ENCODE measurements at regions not wholly inside any gene's neighbourhood (a gene's known extent, or its start where the extent isn't known, plus 50 kb on each side); places are given as distances from the start of the nearest gene placed in this dataset.
A peak's percentile ranks its signal among the peaks of the same experiment; 100 is the strongest.

DNA sequence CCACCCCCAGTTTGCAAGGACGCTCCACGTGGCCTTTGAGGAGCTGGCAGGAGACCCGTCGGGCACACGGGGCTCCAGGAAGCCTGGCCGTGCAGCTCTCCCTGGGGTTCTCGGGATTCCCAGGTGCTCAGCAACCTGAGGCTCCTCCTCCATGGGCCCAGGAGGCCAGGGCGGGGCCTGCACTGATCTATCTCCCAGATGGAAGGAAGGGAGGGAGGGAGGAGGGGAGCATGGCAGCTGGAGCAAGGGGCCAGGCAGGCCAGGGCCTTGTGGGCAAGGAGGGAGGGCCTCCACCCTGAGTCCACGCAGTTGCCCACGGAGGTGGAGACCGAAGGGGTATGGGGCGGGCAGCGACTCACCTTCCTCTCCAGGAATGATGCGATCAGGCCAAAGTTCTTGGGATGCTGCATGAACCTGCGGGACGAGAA, 127.3 kb downstream of the RFLNA start:
- Histone ChIP-seq H3K4me2 (peak overlapping the region in 10 of 11 experiments; percentile 5 to 85 (median 60); a peak in 17 of 22 replicates), H3K4me1 (peaks cover 7 to 67% (median 58%) of the 10 kb centered on the region in 10 experiments), H3K4me3 (no peak overlapping the region), H3K9me3 (replicated peaks in 1 of 11) (peaks cover 0 to 9% (median 0%) of the 10 kb centered on the region in 11 experiments; a peak in 3 of 22 replicates), H3K9ac (peak overlapping the region in 7 of 11 experiments; percentile 3 to 62 (median 30); a peak in 5 of 22 replicates), H3K27ac (peak overlapping the region in 4 of 11 experiments; percentile 2 to 49 (median 24); a peak in 1 of 22 replicates), H4K20me1 (peaks cover 3 to 100% (median 64%) of the 10 kb centered on the region in 11 experiments; a peak in 19 of 22 replicates), H3K36me3 (peaks cover 52 to 100% (median 89%) of the 10 kb centered on the region in 11 experiments), H3K27me3 (no peaks in the 10 kb centered on the region)
- TF ChIP-seq Cebpa-rat (IDR thresholded peaks at IDR 0.05), result no peak

DNA sequence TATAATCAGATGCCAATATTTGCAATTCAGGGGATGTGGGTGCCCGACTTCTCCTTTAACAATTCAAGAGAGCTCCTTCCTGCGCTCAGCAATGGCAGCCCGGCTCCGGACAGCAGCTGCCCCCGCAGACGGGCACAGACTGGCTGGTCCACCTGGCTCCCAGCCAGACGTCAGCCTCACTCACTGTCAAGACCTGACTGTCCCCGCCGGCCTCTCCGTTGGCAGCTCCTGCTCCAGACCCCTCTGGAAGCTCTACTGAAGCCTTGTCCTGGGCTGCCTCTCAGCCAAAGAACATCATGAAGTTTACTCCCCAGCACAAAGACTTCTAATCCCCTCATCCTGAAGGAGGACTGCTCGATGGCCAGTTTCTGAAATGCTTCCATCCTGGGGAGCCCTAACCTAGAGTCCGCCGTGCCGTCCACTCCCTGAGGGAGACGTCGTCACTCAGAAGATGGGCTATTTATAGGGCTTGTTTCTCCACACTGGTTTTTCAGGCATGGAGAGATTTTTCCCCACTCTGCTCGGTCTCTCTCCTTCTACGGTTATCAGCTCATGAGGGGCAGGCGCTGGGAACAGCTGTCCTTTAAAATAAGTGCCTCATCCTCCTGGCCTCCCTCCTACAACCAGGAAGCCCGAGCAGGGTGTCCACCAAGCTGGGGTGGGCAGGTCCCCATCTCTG, 126.2 kb downstream of the RFLNA start:
- Histone ChIP-seq H3K36me3 (peaks cover 48 to 100% (median 89%) of the 10 kb centered on the region in 11 experiments), H3K4me2 (peak overlapping the region in 8 of 11 experiments; percentile 47 to 85 (median 66); a peak in 16 of 22 replicates), H3K9ac (peak overlapping the region in 5 of 11 experiments; percentile 12 to 62 (median 47); a peak in 9 of 22 replicates), H4K20me1 (peaks cover 3 to 100% (median 64%) of the 10 kb centered on the region in 11 experiments; a peak in 19 of 22 replicates), H3K27me3 (no peaks in the 10 kb centered on the region), H3K4me3 (no peak overlapping the region), H3K27ac (peak overlapping the region in 4 of 11 experiments; percentile 24 to 49 (median 46); a peak in 8 of 22 replicates), H3K4me1 (peaks cover 0 to 63% (median 55%) of the 10 kb centered on the region in 10 experiments; a peak in 18 of 20 replicates), H3K9me3 (replicated peaks in 1 of 11) (peaks cover 0 to 9% (median 0%) of the 10 kb centered on the region in 11 experiments; a peak in 3 of 22 replicates)
- no peak for TF ChIP-seq Cebpa-rat (IDR thresholded peaks at IDR 0.05)

DNA sequence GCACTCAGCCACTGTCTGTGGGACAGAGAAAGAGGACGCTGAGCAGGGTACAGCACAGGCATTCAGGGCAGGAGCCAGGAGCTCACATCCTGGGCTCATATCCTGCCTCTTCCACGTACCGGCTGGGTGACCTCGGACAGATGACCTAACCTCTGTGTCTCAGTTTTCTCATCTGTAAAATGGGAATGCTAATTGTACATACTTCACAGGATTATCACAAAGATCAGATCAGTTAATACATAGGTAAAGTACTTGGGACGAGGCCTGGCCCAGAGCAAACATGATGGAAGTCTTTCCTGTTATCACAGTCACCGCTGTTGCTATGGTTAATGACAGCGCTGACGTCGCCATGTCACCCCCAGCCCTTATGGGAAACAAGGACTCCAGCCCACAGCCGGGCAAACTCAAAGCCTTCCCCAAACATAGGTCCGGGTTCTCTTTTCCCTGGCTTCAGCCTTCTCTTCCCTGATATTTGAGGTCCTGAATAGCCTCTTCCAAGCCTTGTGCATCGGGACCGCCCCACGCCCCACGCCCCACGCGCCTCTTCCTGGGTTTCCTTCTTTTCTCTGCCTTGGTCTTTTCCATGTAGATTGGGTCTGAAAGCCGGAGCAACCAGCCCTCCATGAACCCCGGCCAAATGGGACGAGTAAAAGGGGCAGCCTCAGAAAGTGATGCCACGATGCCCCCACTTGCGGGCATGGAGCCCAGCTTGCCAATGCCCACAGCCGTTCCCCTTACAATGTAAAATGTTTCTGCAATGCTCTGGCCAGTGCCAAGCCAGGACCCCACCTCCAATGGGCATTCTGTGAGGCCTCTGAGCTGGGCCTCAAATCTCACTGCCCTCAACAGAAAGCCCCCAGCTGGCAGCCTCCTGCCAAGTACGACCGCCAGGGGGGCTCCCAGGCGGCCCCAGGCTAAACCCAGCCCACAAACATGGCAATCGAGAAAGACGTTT, 125.4 kb downstream of the RFLNA start:
- Histone ChIP-seq H3K9me3 (replicated peaks in 1 of 11) (peaks cover 0 to 9% (median 0%) of the 10 kb centered on the region in 11 experiments; a peak in 3 of 22 replicates), H4K20me1 (peaks cover 8 to 100% (median 73%) of the 10 kb centered on the region in 11 experiments; a peak in 20 of 22 replicates), H3K27me3 (no peaks in the 10 kb centered on the region), H3K4me2 (peak overlapping the region in 6 of 11 experiments; percentile 60 to 85 (median 70); a peak in 10 of 22 replicates), H3K36me3 (peaks cover 43 to 100% (median 88%) of the 10 kb centered on the region in 11 experiments), H3K4me1 (peaks cover 0 to 63% (median 55%) of the 10 kb centered on the region in 10 experiments; a peak in 18 of 20 replicates), H3K9ac (peak overlapping the region in 4 of 11 experiments; percentile 12 to 62 (median 54); a peak in 4 of 22 replicates), H3K4me3 (no peak overlapping the region), H3K27ac (peak overlapping the region in 3 of 11 experiments; percentile 46 to 49 (median 47); a peak in 4 of 22 replicates)
- no peak for TF ChIP-seq Cebpa-rat (IDR thresholded peaks at IDR 0.05)

DNA sequence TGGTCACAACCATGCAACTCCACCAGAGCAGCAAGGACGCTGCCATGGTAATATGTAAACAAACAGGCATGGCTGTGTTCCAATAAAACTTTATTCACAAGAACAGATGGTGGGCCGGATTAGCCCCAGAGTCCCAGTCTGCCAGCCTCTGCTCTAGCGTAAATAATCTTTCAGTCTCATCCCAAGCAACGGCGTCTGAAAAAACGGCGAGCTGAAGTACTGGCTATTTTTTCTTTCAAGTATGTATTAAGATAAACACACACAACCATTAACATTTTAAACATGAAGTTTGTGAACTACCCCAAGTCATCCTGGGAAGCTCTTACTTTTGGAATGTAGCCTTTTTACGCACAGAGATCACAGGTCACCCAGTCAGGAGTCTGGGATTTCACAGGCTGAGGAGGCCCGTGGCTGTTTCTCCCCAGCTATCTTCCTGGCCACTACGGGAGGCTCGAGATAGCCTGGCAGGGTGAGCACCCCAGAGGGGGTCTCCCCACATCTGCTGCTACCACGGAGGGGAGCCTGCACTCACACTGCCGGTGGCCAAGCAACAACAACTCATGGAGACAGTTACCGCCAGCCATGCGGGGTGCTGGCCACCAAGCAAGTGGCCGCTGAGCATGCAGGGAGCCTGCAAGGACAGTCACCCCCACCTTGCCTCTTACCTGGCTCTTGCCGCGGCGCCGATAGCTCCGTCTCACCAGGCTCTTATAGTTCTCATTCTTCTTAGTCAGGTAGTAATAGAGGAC, 124.6 kb downstream of the RFLNA start:
- Histone ChIP-seq H3K4me3 (no peak overlapping the region), H3K27ac (peak overlapping the region in 1 of 11 experiments; percentile 60; a peak in 3 of 22 replicates), H3K4me2 (peak overlapping the region in 9 of 11 experiments; percentile 10 to 78 (median 69); a peak in 18 of 22 replicates), H4K20me1 (peaks cover 17 to 100% (median 81%) of the 10 kb centered on the region in 11 experiments; a peak in 21 of 22 replicates), H3K9me3 (replicated peaks in 1 of 11) (peaks cover 0 to 9% (median 0%) of the 10 kb centered on the region in 11 experiments; a peak in 3 of 22 replicates), H3K9ac (peak overlapping the region in 3 of 11 experiments; percentile 3 to 29 (median 21); a peak in 4 of 22 replicates), H3K36me3 (peaks cover 48 to 100% (median 86%) of the 10 kb centered on the region in 11 experiments), H3K27me3 (no peaks in the 10 kb centered on the region), H3K4me1 (peaks cover 0 to 67% (median 57%) of the 10 kb centered on the region in 10 experiments; a peak in 18 of 20 replicates)
- TF ChIP-seq Cebpa-rat (IDR thresholded peaks at IDR 0.05), result no peak

DNA sequence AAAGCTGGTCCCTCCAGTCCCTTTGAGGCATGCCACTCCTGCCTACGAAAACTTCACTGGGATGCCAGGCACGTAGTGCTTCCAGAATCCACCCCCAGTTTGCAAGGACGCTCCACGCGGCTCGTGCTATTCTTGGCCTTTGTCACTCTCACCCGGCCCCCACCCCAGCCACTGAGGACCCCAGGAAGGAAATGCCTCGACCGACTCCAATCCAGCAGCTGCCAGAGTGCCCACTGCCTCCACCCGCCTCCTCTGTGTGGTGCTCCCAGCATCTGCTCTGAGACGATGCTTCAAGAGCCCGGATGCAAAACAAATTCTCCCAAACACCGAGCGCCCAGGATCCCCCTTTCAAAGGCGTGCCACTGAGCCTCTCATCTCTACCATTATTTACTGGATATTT, 123.9 kb downstream of the RFLNA start:
- peak overlapping the region in 9 of 11 experiments; percentile 10 to 78 (median 69); a peak in 17 of 22 replicates for H3K4me2 ChIP-seq
- peak overlapping the region in 4 of 11 experiments; percentile 27 to 60 (median 41); a peak in 8 of 22 replicates for H3K27ac ChIP-seq
- H3K4me1 ChIP-seq, result peaks cover 0 to 67% (median 57%) of the 10 kb centered on the region in 10 experiments; a peak in 18 of 20 replicates
- H3K9me3 ChIP-seq (replicated peaks in 1 of 11), result peaks cover 0 to 9% (median 0%) of the 10 kb centered on the region in 11 experiments; a peak in 3 of 22 replicates
- peaks cover 23 to 100% (median 86%) of the 10 kb centered on the region in 11 experiments; a peak in 21 of 22 replicates for H4K20me1 ChIP-seq
- no peak overlapping the region for H3K4me3 ChIP-seq
- no peaks in the 10 kb centered on the region for H3K27me3 ChIP-seq
- no peak for TF ChIP-seq Cebpa-rat (IDR thresholded peaks at IDR 0.05)
- peak overlapping the region in 6 of 11 experiments; percentile 3 to 56 (median 25); a peak in 7 of 22 replicates for H3K9ac ChIP-seq
- peaks cover 45 to 100% (median 86%) of the 10 kb centered on the region in 11 experiments for H3K36me3 ChIP-seq

DNA sequence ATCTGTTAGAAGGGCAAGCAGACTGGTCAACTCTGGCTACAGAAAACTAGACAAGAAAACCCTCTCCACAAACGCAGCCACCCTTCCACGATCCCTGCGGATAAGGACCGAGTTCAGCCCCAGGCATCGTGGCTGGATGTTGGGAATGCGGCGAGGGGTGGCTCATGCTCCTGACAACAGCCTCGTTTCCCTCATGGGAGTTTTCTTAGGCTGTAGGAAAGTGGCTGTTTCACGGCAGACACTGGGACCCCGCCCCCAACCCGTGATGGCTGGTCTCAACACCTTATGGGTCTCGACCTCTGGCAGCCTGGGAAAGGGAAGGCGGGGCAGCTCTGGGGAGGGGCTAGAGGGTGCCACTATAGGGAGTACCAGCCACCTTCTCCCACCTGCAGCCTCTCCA, 123.3 kb downstream of the RFLNA start:
- H4K20me1 ChIP-seq, result peaks cover 28 to 100% (median 85%) of the 10 kb centered on the region in 11 experiments; a peak in 21 of 22 replicates
- no peak overlapping the region for H3K4me3 ChIP-seq
- peak overlapping the region in 7 of 11 experiments; percentile 61 to 78 (median 69); a peak in 12 of 22 replicates for H3K4me2 ChIP-seq
- H3K9ac ChIP-seq, result peak overlapping the region in 5 of 11 experiments; percentile 3 to 56 (median 29); a peak in 4 of 22 replicates
- H3K27me3 ChIP-seq, result no peaks in the 10 kb centered on the region
- no peak for TF ChIP-seq Cebpa-rat (IDR thresholded peaks at IDR 0.05)
- peaks cover 0 to 66% (median 55%) of the 10 kb centered on the region in 10 experiments; a peak in 18 of 20 replicates for H3K4me1 ChIP-seq
- peaks cover 43 to 100% (median 84%) of the 10 kb centered on the region in 11 experiments for H3K36me3 ChIP-seq
- H3K9me3 ChIP-seq (replicated peaks in 1 of 11), result peaks cover 0 to 9% (median 0%) of the 10 kb centered on the region in 11 experiments; a peak in 3 of 22 replicates
- peak overlapping the region in 5 of 11 experiments; percentile 6 to 60 (median 37); a peak in 6 of 22 replicates for H3K27ac ChIP-seq
